T-helper 1 cell (primary cell): ENCODE measurements at regions not wholly inside any gene's neighbourhood (a gene's known extent, or its start where the extent isn't known, plus 50 kb on each side); places are given as distances from the start of the nearest gene placed in this dataset.

ENCODE experiments used
- DNase-seq, 5 donors: peaks; one replicate each; pipeline ENCODE4 v3.0.0-alpha.2; 2012 to 2020

DNA sequence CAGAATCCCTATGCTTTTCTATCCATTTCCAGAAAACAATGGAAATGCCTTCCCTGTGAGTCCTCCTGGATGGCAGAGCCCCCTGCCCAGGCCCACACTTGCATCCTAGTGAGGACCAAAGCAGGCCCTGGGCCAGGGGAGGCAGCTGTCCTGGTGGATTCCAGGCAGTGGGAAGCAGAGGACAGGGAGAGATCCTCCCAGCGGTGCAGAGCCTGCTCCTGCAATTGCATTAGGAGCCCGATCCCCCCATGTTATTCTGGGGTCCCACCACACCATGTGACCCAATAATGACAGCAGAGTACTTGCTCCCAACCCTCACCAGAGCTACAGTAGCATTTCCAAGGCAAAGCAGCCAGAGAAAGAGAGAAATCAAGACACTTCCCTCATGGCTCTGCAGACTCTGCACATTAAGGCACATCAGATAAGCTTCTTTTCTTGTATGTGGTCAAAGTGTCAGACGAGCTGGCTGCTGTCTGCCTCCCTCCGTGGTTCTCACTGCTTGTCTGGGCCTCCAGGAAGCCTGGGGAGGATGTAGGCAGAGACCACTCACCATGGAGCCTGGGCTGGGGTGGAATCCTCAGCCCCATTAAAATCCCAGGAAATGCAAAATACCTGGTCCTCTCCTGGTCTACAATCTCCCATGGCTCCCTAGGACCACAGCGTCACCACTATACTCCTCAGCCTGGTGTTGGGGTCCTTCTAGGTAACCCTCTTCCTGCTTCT, 54.9 kb upstream of the RUNX3 start:
- peak in 4 of 5 donors; percentile 21 to 67 (median 42) for DNase-seq

DNA sequence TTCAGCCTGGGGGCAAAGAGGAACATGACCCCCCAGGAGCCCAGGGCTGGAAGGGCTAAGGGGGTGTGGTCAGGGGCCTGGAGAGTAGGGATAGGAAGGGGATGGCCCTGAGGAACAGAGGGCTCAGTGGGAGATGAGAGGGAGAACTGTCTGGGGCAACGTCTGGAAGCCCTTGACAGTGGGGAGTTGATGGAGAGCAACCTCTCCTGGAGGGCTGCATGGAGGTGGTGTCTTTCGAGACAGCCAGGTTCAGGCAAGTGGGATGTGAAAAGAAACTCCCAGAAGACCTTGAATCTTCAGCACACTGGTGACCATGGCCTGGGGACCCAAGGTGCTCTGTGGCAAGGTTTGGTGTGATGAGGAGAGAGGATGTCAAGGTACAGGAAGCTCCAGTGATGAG, 54.2 kb upstream of the RUNX3 start:
- DNase-seq = no peak

DNA sequence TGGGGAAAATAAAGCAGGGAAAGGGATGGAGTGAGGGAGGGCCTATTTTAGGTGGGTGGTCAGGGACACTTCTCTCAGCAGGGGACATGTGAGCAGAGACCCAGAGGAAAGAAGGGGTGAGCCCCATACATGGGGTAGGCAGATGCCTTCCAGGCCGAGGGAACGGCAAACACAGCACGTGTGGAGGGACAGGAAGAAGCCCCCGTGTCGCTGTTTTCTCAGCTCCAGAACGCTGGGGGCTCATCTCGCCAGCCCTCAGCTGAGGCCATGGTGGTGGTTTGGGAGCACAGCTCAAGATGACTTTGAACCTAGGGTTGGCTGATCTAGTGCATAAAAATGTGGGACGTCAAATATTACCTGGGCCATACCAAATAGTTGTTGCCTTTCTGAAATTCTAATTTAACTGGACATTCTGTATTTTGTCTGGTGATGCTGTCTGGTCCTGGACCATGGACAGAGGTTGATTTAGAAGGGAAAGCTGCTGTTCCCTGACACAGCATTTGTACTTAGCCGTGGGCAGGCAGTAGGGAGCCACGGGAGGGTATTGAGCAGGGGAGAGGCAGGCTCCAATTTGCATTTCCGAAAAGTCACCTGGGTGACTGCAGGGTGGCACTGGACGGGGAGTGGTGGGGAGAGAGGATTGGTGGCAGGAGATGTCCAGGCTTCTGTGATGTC, 53.1 kb upstream of the RUNX3 start:
- no peak for DNase-seq

DNA sequence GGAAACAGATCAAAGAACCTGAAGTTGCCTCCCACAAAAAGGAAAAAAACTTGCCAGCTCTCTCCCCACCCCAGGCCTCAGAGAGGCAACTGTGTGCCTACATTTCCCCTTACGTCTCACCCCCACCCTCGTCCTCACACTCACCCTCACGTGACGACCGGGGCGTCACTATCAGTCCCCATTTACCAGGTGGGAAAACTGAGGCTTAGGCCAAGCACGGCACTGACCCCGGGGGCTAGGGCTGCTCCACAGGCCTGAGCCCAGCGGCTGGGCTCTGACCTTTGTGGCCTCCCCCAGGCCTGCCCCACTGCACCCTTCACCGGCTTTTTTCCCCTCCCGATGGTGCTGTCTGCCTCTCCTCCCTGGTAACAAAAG, 51.5 kb upstream of the RUNX3 start:
- DNase-seq = peak in 1 of 5 donors; percentile 64

DNA sequence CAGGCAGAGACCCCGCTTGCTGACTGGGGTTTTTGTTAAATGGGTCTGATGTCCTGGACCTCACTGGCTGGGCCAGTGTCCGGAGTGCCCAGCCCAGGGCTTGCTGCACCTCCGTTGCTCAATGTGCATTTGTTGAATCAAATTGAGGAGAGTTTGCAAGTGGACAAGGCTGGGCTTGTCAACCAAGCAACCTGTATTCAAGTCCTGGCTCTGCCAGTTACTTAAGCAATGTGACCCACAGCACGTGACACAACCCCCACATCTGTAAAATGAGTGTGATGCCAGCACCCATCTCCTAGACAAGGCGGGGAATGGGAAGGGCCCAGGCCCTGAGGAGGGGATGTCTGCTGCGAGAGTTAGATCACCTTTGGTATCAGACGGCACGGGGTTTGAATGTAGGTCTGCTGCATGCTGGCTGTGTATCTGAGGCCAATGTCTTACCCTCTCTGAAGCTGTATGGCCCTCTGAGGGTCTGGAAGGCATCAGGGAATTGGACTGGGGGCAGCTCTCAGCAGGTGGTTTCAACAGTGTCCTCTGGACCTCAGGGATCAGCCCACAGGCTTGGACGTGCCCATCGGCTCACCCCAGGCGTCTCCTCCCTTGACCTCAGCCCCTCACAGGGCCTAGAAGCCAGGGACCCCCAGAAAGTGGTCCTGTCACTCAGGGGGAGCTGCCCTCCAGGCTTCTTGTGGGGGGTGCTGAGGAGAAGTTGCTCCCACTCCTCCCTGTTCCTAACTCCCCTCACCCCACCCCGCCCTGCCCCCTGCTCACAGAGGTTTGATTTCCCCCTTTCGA, 51.0 kb upstream of the RUNX3 start:
- no peak for DNase-seq
